GM10266 (cell line): ENCODE measurements at regions not wholly inside any gene's neighbourhood (a gene's known extent, or its start where the extent isn't known, plus 50 kb on each side); places are given as distances from the start of the nearest gene placed in this dataset.

Experiments used
- DNase-seq: peaks from one replicate; pipeline ENCODE4 v3.0.0; 2012; ENCODE audit errors: extremely low spot score
- CTCF ChIP-seq: IDR thresholded peaks from 2 replicates; pipeline ENCODE4 v1.5.1; 2012; ENCODE audit warnings: mild to moderate bottlenecking, low read depth; ENCODE audit not compliant: control insufficient read depth, insufficient read depth; ENCODE audit errors: missing control alignments

GRCh38 chr5:63825984-63826383 lies 136.3 kb downstream of the HTR1A start:
- DNase-seq: no peak
- TF ChIP-seq CTCF: no peak

GRCh38 chr5:63823583-63823982 lies 138.7 kb downstream of the HTR1A start:
- no peak for TF ChIP-seq CTCF

GRCh38 chr5:63822614-63823013 lies 139.6 kb downstream of the HTR1A start:
- DNase-seq: no peak
- no peak for TF ChIP-seq CTCF

More at GRCh38 chr5:63823583-63823982, 138.7 kb downstream of the HTR1A start:
- no peak for DNase-seq

- no peak for TF ChIP-seq CTCF
- DNase-seq: no peak
These were observed 141.7 kb downstream of the HTR1A start for GRCh38 chr5:63820577-63820976.

GRCh38 chr5:63812693-63813092 lies 149.6 kb downstream of the HTR1A start:
- TF ChIP-seq CTCF: no peak
- no peak for DNase-seq

GRCh38 chr5:63811961-63812360 lies 150.3 kb downstream of the HTR1A start:
- no peak for DNase-seq
- TF ChIP-seq CTCF: no peak

- TF ChIP-seq CTCF: no peak
- DNase-seq: no peak
These were observed 151.0 kb downstream of the HTR1A start for GRCh38 chr5:63811286-63811685.
